Esophagus (tissue), 2 donors: ENCODE measurements at regions not wholly inside any gene's neighbourhood (a gene's known extent, or its start where the extent isn't known, plus 50 kb on each side); places are given as distances from the start of the nearest gene placed in this dataset.

Experiments used
- H3K27ac ChIP-seq, 2 donors: one replicate each; pipeline ENCODE4 v1.5.1; 2013; ENCODE audit warnings: low read depth in 2 of 2, mild to moderate bottlenecking in 2 of 2, inconsistent platforms in 1 of 2, low read length in 1 of 2, moderate library complexity in 1 of 2
- H3K27me3 ChIP-seq, 2 donors: one replicate each; pipeline ENCODE4 v1.6.1; 2013; ENCODE audit warnings: low read length in 2 of 2, control low read depth in 1 of 2, mild to moderate bottlenecking in 1 of 2; ENCODE audit not compliant: insufficient read depth in 2 of 2, control insufficient read depth in 1 of 2
- H3K36me3 ChIP-seq, 2 donors: one replicate each; pipeline ENCODE4 v1.6.1; 2013; ENCODE audit warnings: low read length in 1 of 2; ENCODE audit not compliant: control insufficient read depth in 2 of 2, insufficient read depth in 2 of 2
- H3K4me1 ChIP-seq, 2 donors: one replicate each; pipeline ENCODE4 v1.6.1; 2013; ENCODE audit warnings: low read length in 1 of 2; ENCODE audit not compliant: control insufficient read depth in 2 of 2, insufficient read depth in 2 of 2
- H3K4me3 ChIP-seq, 2 donors: one replicate each; pipeline ENCODE4 v1.5.1; 2013; ENCODE audit warnings: low read length in 2 of 2, mild to moderate bottlenecking in 2 of 2, low read depth in 1 of 2, moderate library complexity in 1 of 2
- H3K9me3 ChIP-seq, 2 donors: one replicate each; pipeline ENCODE4 v1.6.1; 2013; ENCODE audit warnings: mild to moderate bottlenecking in 2 of 2, low read depth in 1 of 2, low read length in 1 of 2, moderate library complexity in 1 of 2; ENCODE audit not compliant: control insufficient read depth in 2 of 2, insufficient read depth in 1 of 2
- WGBS, 2 donors: extraction: QIAGEN DNeasy Blood & Tissue Kit; methylation state at CpG; one replicate each; pipeline ENCODE4 v1.1.7; 2013; 5-methylcytosine and 5-hydroxymethylcytosine counted together
- donor health status: healthy with polysubstance abuse.
- donor health status: Bipolar disorder and iron deficiency.

DNA sequence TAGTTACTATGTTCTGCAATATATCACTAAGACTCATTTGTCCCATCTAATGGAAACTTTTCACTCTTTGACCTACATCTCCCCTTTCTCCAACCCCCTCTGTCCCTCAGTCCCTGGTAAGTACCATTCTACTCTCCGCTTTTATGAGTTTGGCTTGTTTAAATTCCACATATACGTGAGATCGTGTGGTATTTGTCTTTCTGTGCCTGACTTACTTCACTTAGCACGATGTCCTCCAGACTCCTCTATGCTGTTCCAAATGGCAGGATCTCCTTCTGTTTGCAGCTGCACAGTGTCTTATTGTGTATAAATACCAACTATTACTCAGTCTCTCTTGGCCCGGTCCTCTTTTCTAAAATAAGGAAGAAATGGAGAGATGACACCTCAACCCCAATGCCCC lies 205.4 kb upstream of the NTM start:
- no peaks in the 10 kb centered on the region for H3K36me3 ChIP-seq
- H3K4me3 ChIP-seq: no peak overlapping the region
- H3K4me1 ChIP-seq: no peaks in the 10 kb centered on the region
- H3K27ac ChIP-seq: no peak overlapping the region
- no peaks in the 10 kb centered on the region for H3K27me3 ChIP-seq
- 74 to 79% methylated on average over 5 of the region's 5 CpGs for WGBS, 2 donors
- no peaks in the 10 kb centered on the region for H3K9me3 ChIP-seq

DNA sequence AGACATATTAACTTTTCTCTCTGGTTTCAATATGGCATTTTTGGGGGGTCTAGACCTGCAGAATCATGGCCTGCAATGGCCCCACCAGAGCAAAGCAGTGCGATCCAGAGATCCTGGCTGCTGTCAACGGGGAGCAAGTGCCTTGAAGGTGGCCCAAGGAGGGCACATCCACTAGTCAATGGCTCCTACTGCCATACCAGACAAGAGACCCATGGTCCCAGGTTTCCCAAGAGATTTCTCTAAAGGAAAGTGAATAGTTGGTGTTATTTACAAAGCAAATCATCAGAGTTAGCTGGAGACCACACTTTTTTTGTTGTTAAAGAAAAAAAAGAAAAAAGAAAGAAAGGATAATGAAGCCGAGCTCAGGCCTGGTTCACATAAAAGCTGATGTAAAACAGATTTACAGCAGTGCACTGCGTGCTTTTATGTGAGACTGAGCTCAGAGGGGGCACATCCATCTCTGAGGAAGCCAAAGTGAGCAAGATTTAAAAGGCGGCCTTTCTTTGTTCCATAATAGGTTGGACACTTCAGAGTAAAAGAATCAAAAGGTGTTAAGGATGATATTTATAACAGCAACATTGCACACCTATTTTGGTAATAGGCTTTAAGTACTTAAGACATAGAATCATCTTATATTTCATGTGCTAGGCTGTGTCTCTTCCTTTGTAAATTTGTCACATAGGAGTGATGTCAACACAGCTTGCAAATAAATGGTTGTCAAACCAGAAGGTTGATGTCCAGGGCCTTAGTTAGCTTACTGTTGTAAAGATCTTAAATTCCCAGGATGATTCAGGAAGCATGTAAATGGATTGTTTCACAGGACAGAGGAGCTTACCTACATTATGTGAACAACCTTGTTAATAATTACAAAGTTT lies 201.3 kb upstream of the NTM start:
- Histone ChIP-seq H3K9me3 (no peaks in the 10 kb centered on the region), H3K27ac (no peak overlapping the region), H3K4me1 (no peaks in the 10 kb centered on the region), H3K4me3 (no peak overlapping the region), H3K36me3 (no peaks in the 10 kb centered on the region), H3K27me3 (no peaks in the 10 kb centered on the region)
- WGBS, 2 donors: 83 to 88% methylated on average over 5 of the region's 5 CpGs

DNA sequence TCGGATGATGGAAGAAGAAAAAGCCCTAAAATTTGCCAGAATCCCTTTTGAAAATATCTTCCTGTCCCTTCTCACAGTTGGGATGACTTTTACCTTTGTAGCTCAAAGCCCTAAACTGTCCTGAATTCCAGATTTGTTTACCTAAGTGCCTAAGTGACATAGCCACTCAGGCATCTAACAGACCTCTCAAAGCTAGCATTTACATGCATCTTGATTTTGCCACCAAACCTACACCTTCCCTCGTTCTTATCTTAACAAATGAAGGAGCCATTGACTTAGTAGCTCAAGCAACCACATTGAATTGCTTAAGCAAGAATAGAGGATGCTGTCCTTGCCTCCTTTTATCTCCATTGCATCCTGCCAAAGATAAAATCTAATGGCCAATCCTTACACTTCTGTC lies 198.4 kb upstream of the NTM start:
- peaks cover 0 to 2% of the 10 kb centered on the region in 2 donors for H3K9me3 ChIP-seq
- no peaks in the 10 kb centered on the region for H3K27me3 ChIP-seq
- H3K36me3 ChIP-seq: no peaks in the 10 kb centered on the region
- 61 to 62% methylated on average over 2 of the region's 2 CpGs for WGBS, 2 donors
- no peak overlapping the region for H3K27ac ChIP-seq
- H3K4me3 ChIP-seq: no peak overlapping the region
- H3K4me1 ChIP-seq: no peaks in the 10 kb centered on the region

DNA sequence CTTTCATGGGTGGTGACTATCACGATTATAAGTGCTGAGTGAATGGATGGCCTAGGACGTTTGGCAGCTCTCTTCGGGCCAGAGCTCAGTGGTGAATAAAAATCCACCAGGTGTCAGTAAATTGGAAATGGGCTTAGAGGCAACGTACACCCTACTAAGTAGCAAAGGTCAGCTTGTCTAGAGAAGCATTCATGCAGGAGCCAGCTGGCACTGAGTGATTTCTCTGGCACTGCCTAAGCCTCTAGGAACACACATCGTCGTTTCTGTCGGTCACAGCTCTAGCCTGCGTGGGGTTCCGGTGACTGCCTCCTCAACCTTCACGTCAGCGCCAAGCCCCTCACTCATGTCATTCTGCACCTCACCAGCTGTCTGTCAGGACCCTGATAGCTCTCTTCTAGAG lies 192.4 kb upstream of the NTM start:
- WGBS, 2 donors: 75% methylated on average over 11 of the region's 11 CpGs
- Histone ChIP-seq H3K4me3 (no peak overlapping the region), H3K9me3 (peaks cover 0 to 2% of the 10 kb centered on the region in 2 donors), H3K27me3 (no peaks in the 10 kb centered on the region), H3K27ac (no peak overlapping the region), H3K4me1 (no peaks in the 10 kb centered on the region), H3K36me3 (no peaks in the 10 kb centered on the region)

DNA sequence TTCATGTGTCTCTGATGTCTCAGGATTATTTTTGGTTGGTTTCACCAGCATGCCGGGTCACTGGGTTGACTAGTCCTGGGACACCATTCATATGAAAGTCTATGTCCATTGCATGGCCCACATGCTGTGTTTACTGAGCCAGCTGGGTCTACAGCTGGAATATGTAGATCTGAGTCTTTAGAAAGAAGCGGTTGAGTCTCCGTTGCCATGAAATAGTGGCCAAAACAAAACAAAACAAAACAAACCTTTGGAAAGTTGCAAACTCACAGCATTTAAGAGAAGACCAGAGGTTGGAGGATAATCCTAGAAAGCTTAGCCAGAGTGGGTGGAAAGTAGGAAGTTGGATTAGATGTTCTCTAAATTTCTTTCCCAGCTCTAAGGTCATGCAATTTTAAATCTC lies 191.8 kb upstream of the NTM start:
- no peak overlapping the region for H3K27ac ChIP-seq
- H3K27me3 ChIP-seq: no peaks in the 10 kb centered on the region
- no peaks in the 10 kb centered on the region for H3K4me1 ChIP-seq
- peaks cover 0 to 2% of the 10 kb centered on the region in 2 donors for H3K9me3 ChIP-seq
- H3K4me3 ChIP-seq: no peak overlapping the region
- 65 to 67% methylated on average over 3 of the region's 3 CpGs for WGBS, 2 donors
- no peaks in the 10 kb centered on the region for H3K36me3 ChIP-seq

GRCh38 chr11:131179836-131180235 lies 190.6 kb upstream of the NTM start:
- Histone ChIP-seq H3K9me3 (peaks cover 0 to under 1% of the 10 kb centered on the region in 2 donors), H3K4me3 (no peak overlapping the region), H3K36me3 (no peaks in the 10 kb centered on the region), H3K4me1 (no peaks in the 10 kb centered on the region), H3K27me3 (no peaks in the 10 kb centered on the region), H3K27ac (no peak overlapping the region)
- 86 to 90% methylated on average over 4 of the region's 4 CpGs for WGBS, 2 donors

DNA sequence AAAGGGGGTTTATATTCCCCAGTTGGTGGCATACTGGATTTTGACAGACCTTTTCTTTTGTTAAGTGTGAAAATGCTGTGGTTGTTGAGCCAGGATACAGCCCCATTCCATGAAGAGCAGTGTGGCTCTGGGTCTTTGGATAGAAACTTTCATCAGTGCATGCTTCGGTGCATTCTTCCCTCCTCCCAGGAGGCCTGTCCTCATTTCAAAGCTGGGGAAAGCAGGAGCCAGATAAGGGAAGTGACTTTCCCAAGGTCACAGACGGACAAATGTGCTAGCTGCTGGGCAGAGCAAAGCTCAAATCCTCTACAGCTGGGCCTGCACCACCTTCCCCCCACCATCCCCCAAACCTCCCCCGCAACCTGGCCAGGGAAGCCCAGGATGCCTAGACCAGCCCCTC lies 184.5 kb upstream of the NTM start:
- H3K9me3 ChIP-seq: no peaks in the 10 kb centered on the region
- H3K27me3 ChIP-seq: no peaks in the 10 kb centered on the region
- H3K4me1 ChIP-seq: peaks cover 0 to 5% of the 10 kb centered on the region in 2 donors
- no peaks in the 10 kb centered on the region for H3K36me3 ChIP-seq
- no peak overlapping the region for H3K27ac ChIP-seq
- H3K4me3 ChIP-seq: no peak overlapping the region
- WGBS, 2 donors: 74 to 77% methylated on average over 3 of the region's 3 CpGs

DNA sequence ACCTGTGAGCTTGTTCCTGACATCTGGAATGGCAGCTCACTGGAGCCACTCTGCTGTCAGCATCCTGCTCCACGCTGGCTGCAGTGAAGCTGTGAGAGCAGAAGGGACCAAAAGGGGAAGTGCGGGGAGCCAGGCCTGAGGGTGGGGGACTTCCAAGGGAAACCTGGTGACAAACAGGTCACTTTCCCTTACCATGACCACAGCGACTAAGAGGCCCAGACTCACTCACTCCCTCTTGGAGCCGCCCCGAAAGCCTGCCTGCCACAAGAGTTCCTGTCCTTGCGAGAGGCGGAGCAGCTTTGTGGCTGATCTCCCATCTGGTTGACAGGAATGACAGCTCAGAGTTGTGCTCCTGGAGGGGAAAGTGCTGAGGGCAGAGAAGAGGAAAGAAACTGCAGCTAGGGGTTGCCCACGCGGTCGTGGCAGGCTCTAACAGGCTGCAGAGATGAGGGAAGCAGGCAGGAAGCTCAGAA lies 183.8 kb upstream of the NTM start:
- 26 to 43% methylated on average over 10 of the region's 10 CpGs for WGBS, 2 donors
- no peaks in the 10 kb centered on the region for H3K27me3 ChIP-seq

DNA sequence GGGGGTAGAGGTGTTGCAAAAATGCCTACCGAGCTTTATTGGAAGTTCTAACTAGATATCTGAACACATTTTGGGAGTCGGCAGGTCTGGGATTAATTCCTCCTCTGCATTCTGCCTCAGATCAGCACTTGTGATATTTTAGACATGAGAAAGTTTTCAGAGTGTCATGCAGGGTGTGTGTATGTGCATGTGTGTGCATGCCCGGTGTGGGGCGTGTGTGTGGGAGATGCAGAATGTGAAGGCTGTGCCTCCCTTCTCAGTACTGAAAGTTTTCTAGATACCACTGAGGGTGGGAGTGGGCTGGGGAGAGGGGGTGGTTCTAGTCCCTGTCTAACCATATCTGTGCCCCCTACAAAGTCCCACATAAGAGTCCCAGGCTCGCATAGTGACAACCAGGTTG lies 180.0 kb upstream of the NTM start:
- no peaks in the 10 kb centered on the region for H3K27me3 ChIP-seq
- no peak overlapping the region for H3K27ac ChIP-seq
- peaks cover 0 to 5% of the 10 kb centered on the region in 2 donors for H3K4me1 ChIP-seq
- H3K36me3 ChIP-seq: no peaks in the 10 kb centered on the region
- H3K9me3 ChIP-seq: no peaks in the 10 kb centered on the region
- 56% methylated on average over 5 of the region's 5 CpGs for WGBS, 2 donors
- H3K4me3 ChIP-seq: no peak overlapping the region

More for the DNA sequence above, 183.8 kb upstream of the NTM start:
- H3K4me3 ChIP-seq: no peak overlapping the region
- no peak overlapping the region for H3K27ac ChIP-seq
- H3K9me3 ChIP-seq: no peaks in the 10 kb centered on the region
- no peaks in the 10 kb centered on the region for H3K36me3 ChIP-seq
- H3K4me1 ChIP-seq: peaks cover 0 to 5% of the 10 kb centered on the region in 2 donors

DNA sequence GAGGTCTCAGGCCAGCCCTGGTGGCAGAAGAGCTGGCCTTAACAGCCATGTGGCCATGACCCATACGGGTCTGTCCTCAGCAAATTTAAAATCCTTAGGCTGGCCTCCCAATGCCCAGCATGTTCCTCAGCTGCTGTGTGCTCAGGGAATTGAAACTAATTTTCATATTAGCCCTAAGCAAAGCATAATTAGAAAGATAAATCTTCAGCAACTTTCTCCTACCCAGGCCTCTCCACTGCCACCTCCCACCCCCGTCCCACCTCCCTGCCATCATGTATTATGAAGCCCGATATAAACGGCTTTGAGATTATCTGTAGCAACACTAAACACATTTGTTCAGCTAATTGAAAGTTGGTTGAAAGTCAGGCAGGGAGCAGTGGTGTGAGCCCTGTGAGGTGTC lies 178.8 kb upstream of the NTM start:
- H3K4me3 ChIP-seq: no peak overlapping the region
- H3K4me1 ChIP-seq: peaks cover 5 to 13% of the 10 kb centered on the region in 2 donors
- no peaks in the 10 kb centered on the region for H3K9me3 ChIP-seq
- WGBS, 2 donors: 73 to 78% methylated on average over 4 of the region's 4 CpGs
- H3K27me3 ChIP-seq: no peaks in the 10 kb centered on the region
- H3K27ac ChIP-seq: no peak overlapping the region
- H3K36me3 ChIP-seq: no peaks in the 10 kb centered on the region
